ENCODE measurements at regions not wholly inside any gene's neighbourhood (a gene's known extent, or its start where the extent isn't known, plus 50 kb on each side); places are given as distances from the start of the nearest gene placed in this dataset.

DNA sequence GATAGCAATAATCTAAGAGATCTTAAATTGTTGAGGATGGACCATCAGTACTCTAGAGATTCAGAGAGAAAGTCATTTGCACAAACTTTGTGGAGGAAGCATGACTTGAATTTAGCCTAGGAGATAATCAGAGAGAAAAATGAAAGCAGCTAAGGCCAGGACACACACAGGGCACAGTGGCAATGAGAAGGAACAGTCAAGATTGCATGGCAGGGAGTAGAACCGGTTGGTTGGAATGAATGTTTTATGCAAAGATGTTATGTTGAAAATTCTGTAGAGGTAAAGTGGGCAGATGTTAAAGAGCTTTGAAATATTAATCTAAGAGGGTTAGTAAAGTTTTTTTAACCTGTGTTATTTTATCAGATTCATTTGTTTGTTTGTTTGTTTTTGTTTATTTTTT lies 521.8 kb downstream of the GATA3 start:
- no peak for TF ChIP-seq POLR2A (IDR thresholded peaks at IDR 0.05)
- TF ChIP-seq, protein P1, sequence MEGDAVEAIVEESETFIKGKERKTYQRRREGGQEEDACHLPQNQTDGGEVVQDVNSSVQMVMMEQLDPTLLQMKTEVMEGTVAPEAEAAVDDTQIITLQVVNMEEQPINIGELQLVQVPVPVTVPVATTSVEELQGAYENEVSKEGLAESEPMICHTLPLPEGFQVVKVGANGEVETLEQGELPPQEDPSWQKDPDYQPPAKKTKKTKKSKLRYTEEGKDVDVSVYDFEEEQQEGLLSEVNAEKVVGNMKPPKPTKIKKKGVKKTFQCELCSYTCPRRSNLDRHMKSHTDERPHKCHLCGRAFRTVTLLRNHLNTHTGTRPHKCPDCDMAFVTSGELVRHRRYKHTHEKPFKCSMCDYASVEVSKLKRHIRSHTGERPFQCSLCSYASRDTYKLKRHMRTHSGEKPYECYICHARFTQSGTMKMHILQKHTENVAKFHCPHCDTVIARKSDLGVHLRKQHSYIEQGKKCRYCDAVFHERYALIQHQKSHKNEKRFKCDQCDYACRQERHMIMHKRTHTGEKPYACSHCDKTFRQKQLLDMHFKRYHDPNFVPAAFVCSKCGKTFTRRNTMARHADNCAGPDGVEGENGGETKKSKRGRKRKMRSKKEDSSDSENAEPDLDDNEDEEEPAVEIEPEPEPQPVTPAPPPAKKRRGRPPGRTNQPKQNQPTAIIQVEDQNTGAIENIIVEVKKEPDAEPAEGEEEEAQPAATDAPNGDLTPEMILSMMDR (IDR thresholded peaks at IDR 0.05), result no peak
- no peak for TF ChIP-seq POLR2AphosphoS5 (IDR thresholded peaks at IDR 0.05)
- no peaks in the 10 kb centered on the region for H3K9me3 ChIP-seq
- no peak for DNase-seq (ENCODE audit: low spot score)
- H3K27me3 ChIP-seq (replicated peaks; ENCODE audit: insufficient read depth), result no peaks in the 10 kb centered on the region
- H3K4me1 ChIP-seq (replicated peaks), result no peaks in the 10 kb centered on the region
- 97% methylated on average over 1 of the region's 1 CpG for WGBS
- H3K36me3 ChIP-seq, result no peaks in the 10 kb centered on the region
- H3K27ac ChIP-seq, result no peak overlapping the region
- intact Hi-C loops (cut with DNase I), result no loop called here
- H3K4me3 ChIP-seq, result no peak overlapping the region

DNA sequence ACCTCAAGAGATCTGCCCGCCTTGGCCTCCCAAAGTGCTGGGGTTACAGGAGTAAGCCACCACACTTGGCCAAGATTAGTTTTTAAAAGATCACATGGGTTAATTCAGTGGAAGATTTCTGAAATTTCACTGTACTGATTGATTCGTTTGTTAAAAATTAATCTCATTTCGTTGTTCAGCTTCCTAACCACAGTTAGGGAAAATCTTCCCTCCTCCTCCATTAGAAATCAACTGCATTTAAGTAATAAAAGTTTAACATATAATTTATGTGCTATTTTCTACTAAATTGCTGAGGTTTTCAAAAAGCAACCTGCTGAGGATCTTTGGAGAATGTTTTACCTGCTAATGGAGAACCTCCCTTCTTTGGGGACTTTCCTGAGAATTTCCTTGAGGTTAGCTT lies 522.4 kb downstream of the GATA3 start:
- H3K36me3 ChIP-seq, result no peaks in the 10 kb centered on the region
- H3K4me3 ChIP-seq, result no peak overlapping the region
- WGBS, result 94% methylated on average over 3 of the region's 3 CpGs
- no peak for DNase-seq (ENCODE audit: low spot score)
- TF ChIP-seq, protein P1 (IDR thresholded peaks at IDR 0.05), result no peak
- no peak for TF ChIP-seq POLR2A (IDR thresholded peaks at IDR 0.05)
- no peak for TF ChIP-seq POLR2AphosphoS5 (IDR thresholded peaks at IDR 0.05)
- H3K4me1 ChIP-seq (replicated peaks), result no peaks in the 10 kb centered on the region
- no peak overlapping the region for H3K27ac ChIP-seq
- intact Hi-C loops (cut with DNase I), result no loop called here
- no peaks in the 10 kb centered on the region for H3K27me3 ChIP-seq (replicated peaks; ENCODE audit: insufficient read depth)
- no peaks in the 10 kb centered on the region for H3K9me3 ChIP-seq

DNA sequence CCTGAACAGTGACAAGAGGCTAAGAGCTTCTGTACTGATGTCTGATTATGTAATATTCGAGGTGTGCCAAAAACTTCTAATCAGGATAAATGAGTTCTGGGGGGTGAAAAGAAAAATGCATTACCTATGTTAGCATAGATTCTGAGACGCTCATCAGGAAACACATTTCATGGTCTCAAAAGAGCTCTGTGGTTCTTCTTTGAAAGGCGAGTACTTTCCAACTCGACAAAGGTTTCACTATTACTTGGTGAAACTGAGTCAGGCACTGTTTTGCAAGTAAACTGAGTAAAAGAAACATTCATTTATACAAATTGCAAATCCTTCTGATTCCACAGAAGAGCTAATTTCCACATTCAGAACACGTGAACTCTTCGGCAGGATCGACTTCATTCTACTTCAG lies 523.2 kb downstream of the GATA3 start:
- 82% methylated on average over 7 of the region's 7 CpGs for WGBS
- Histone ChIP-seq H3K36me3 (no peaks in the 10 kb centered on the region), H3K27me3 (replicated peaks; ENCODE audit: insufficient read depth) (no peaks in the 10 kb centered on the region), H3K4me1 (replicated peaks) (no peaks in the 10 kb centered on the region), H3K9me3 (no peaks in the 10 kb centered on the region), H3K4me3 (no peak overlapping the region), H3K27ac (no peak overlapping the region)
- TF ChIP-seq POLR2A (IDR thresholded peaks at IDR 0.05) (no peak), POLR2AphosphoS5 (IDR thresholded peaks at IDR 0.05) (no peak)
- TF ChIP-seq, protein P1 (IDR thresholded peaks at IDR 0.05), result no peak
- DNase-seq (ENCODE audit: low spot score), result no peak
- intact Hi-C loops (cut with DNase I), result no loop called here

GRCh38 chr10:8581521-8582225 lies 527.2 kb downstream of the GATA3 start:
- H3K4me3 ChIP-seq, result no peak overlapping the region
- no peak for DNase-seq (ENCODE audit: low spot score)
- no peaks in the 10 kb centered on the region for H3K4me1 ChIP-seq (replicated peaks)
- H3K36me3 ChIP-seq, result no peaks in the 10 kb centered on the region
- no peaks in the 10 kb centered on the region for H3K27me3 ChIP-seq (replicated peaks; ENCODE audit: insufficient read depth)
- H3K9me3 ChIP-seq, result no peaks in the 10 kb centered on the region
- H3K27ac ChIP-seq, result no peak overlapping the region
- WGBS, result 79% methylated on average over 11 of the region's 11 CpGs
- intact Hi-C loops (cut with DNase I), result no loop called here
- TF ChIP-seq POLR2A (IDR thresholded peaks at IDR 0.05) (no peak), POLR2AphosphoS5 (IDR thresholded peaks at IDR 0.05) (no peak)
- TF ChIP-seq, protein P1 (IDR thresholded peaks at IDR 0.05), result no peak

DNA sequence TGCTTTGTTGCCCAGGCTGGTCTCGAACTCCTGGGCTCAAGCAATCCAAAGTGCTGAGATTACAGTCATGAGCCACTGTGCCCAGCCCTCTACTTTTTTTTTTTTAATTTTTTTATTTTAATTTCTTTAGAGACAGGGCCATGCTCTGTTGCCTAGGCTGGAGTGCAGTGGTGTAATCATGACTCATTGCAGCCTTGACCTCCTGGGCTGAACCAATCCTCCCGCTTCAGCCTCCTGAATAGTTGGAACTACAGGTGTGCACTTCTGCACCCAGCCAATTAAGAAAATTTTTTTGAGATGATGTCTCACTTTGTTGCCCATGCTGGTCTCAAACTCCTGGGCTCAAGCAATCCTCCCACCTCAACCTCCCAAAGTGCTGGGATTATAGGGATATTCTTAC lies 528.6 kb downstream of the GATA3 start:
- H3K4me1 ChIP-seq (replicated peaks), result no peaks in the 10 kb centered on the region
- no peak overlapping the region for H3K27ac ChIP-seq
- intact Hi-C loops (cut with DNase I), result no loop called here
- H3K27me3 ChIP-seq (replicated peaks; ENCODE audit: insufficient read depth), result no peaks in the 10 kb centered on the region
- 95% methylated on average over 2 of the region's 2 CpGs for WGBS
- H3K4me3 ChIP-seq, result no peak overlapping the region
- no peaks in the 10 kb centered on the region for H3K36me3 ChIP-seq
- TF ChIP-seq, protein P1 (IDR thresholded peaks at IDR 0.05), result no peak
- TF ChIP-seq POLR2A (IDR thresholded peaks at IDR 0.05) (no peak), POLR2AphosphoS5 (IDR thresholded peaks at IDR 0.05) (no peak)
- H3K9me3 ChIP-seq, result no peaks in the 10 kb centered on the region
- no peak for DNase-seq (ENCODE audit: low spot score)
